OCI-LY3 (cell line): ENCODE measurements at regions not wholly inside any gene's neighbourhood (a gene's known extent, or its start where the extent isn't known, plus 50 kb on each side); places are given as distances from the start of the nearest gene placed in this dataset.

Experiments
- EZH2phosphoT487 ChIP-seq: fragments of 200-600 bp; shearing (Covaris generic); IDR thresholded peaks from 2 replicates; pipeline ENCODE4 v1.6.1; 2018; ENCODE audit warnings: antibody characterized with exemption, mixed run types, low read depth
- TF ChIP-seq, protein P1 (sequence below): fragments of 200-600, 300-600 bp; sonication (generic); IDR thresholded peaks from 2 replicates; pipeline ENCODE4 v1.5.1; 2014; ENCODE audit warnings: antibody characterized with exemption, low read length, low read depth

DNA sequence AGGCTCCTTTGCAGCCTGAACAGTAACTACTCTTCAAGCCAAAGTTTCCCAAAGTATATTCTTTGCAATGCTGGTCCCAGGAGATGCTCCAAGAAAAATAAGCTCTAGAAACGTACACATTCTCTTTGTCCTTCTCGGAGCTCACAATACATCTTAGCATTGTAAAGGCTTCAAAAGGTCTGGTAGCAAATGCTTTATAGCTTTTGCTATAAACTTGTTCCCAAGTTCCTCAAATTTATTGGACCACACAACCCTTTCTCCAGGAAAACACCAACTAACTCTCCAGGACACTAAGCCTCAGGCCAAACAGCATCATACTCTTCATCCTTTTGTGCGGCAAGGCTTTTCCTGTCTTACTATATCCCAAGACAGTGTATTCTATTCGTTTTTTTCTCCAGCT is 455.6 kb upstream of the PROK2 start:
- TF ChIP-seq, protein P1, sequence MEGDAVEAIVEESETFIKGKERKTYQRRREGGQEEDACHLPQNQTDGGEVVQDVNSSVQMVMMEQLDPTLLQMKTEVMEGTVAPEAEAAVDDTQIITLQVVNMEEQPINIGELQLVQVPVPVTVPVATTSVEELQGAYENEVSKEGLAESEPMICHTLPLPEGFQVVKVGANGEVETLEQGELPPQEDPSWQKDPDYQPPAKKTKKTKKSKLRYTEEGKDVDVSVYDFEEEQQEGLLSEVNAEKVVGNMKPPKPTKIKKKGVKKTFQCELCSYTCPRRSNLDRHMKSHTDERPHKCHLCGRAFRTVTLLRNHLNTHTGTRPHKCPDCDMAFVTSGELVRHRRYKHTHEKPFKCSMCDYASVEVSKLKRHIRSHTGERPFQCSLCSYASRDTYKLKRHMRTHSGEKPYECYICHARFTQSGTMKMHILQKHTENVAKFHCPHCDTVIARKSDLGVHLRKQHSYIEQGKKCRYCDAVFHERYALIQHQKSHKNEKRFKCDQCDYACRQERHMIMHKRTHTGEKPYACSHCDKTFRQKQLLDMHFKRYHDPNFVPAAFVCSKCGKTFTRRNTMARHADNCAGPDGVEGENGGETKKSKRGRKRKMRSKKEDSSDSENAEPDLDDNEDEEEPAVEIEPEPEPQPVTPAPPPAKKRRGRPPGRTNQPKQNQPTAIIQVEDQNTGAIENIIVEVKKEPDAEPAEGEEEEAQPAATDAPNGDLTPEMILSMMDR, result no peak
- TF ChIP-seq EZH2phosphoT487, result no peak
